HepG2 (cell line): ENCODE measurements at regions not wholly inside any gene's neighbourhood (a gene's known extent, or its start where the extent isn't known, plus 50 kb on each side); places are given as distances from the start of the nearest gene placed in this dataset.

ENCODE experiments used
- ATAC-seq: fragments of 200-7000 bp; cut with Tn5 transposase; 3 replicates; pipeline ENCODE4 v1.9.1; 2020; ENCODE audit warnings: mild to moderate bottlenecking, moderate library complexity
- BruUV-seq: library from RNA; stranded (reverse); fragments of 400-500 nt; replicated peaks from 2 replicates; lab custom pipeline; 2021; lab: Mats Ljungman, UMichigan
- CTCF ChIA-PET: fragments of 300-600 bp; formaldehyde crosslinking; extraction: SDS; loops from one replicate; lab custom pipeline; 2021; ENCODE audit warnings: low total read pairs, inconsistent platforms, low intra/inter-chr PET ratio; lab: Yijun Ruan, JAX
- POLR2A ChIA-PET: fragments of 350-600 bp; sonication (Branson Sonifier 250); formaldehyde crosslinking; loops from one replicate; lab custom pipeline; 2020; ENCODE audit warnings: antibody characterized with exemption, inconsistent platforms; lab: Yijun Ruan, JAX
- DNase-seq: peaks from one replicate; pipeline ENCODE4 v3.0.0-alpha.2; 2015; ENCODE audit warnings: low spot score
- FAIRE-seq: peaks from 3 replicates; lab custom pipeline; 2011; peaks lifted over from hg19 to GRCh38; lab: Jason Lieb, UNC
- H2AFZ ChIP-seq: one replicate; pipeline ENCODE4 v1.6.1; 2011; ENCODE audit warnings: low read length, inconsistent platforms
- H3K27ac ChIP-seq: fragments of 300-600 bp; 3 replicates; pipeline ENCODE4 v1.8.0; 2011; ENCODE audit warnings: mixed run types, mild to moderate bottlenecking, mixed read lengths, low read length, inconsistent platforms; ENCODE audit not compliant: insufficient read depth; ENCODE audit errors: extremely low read length
- H3K27me3 ChIP-seq, 2 experiments: fragments of 200-600 bp in 1 of 2; 2 replicates in 1 of 2; 3 replicates in 1 of 2; pipeline versions ENCODE4 v1.6.0 to v1.8.0; 2011; ENCODE audit warnings: low read length in 2 of 2, mild to moderate bottlenecking in 2 of 2, moderate library complexity in 2 of 2, inconsistent platforms in 1 of 2; ENCODE audit not compliant: insufficient read depth in 2 of 2, control insufficient read depth in 1 of 2
- H3K36me3 ChIP-seq, 2 experiments: fragments of 200-600 bp in 1 of 2; replicated peaks in 1 of 2; 2 replicates in 1 of 2; 3 replicates in 1 of 2; pipeline versions ENCODE4 v1.5.1 to v1.8.0; 2011; ENCODE audit warnings: low read length in 2 of 2, inconsistent platforms in 1 of 2; ENCODE audit not compliant: insufficient read depth in 2 of 2, control insufficient read depth in 1 of 2
- H3K4me1 ChIP-seq: 2 replicates; pipeline ENCODE4 v1.5.1; 2012; ENCODE audit warnings: low read length, inconsistent platforms; ENCODE audit not compliant: insufficient read depth
- H3K4me2 ChIP-seq: 2 replicates; pipeline ENCODE4 v1.6.0; 2011; ENCODE audit warnings: low read depth, low read length, inconsistent platforms
- H3K4me3 ChIP-seq, 3 experiments: fragments of 200-600 bp in 1 of 3; sonication (generic), shearing (Covaris generic) in 1 of 3; replicated peaks in 1 of 3; 2 replicates each; pipeline ENCODE4 v1.5.1; 2011 to 2016; ENCODE audit warnings: low read length in 3 of 3, inconsistent platforms in 2 of 3, low read depth in 2 of 3, mild to moderate bottlenecking in 2 of 3, control low read depth in 1 of 3, mixed read lengths in 1 of 3; ENCODE audit not compliant: insufficient read depth in 1 of 3
- H3K79me2 ChIP-seq: one replicate; pipeline ENCODE4 v1.6.1; 2011; ENCODE audit warnings: low read length, inconsistent platforms; ENCODE audit not compliant: insufficient read depth
- H3K9ac ChIP-seq: 2 replicates; pipeline ENCODE4 v1.6.0; 2011; ENCODE audit warnings: mild to moderate bottlenecking, low read depth, low read length, inconsistent platforms; ENCODE audit not compliant: insufficient read depth
- H3K9me3 ChIP-seq: 2 replicates; pipeline ENCODE4 v1.5.1; 2012; ENCODE audit warnings: mild to moderate bottlenecking, low read length
- H4K20me1 ChIP-seq: 2 replicates; pipeline ENCODE4 v1.6.0; 2011; ENCODE audit warnings: inconsistent platforms, mild to moderate bottlenecking, low read length, moderate library complexity; ENCODE audit not compliant: insufficient read depth
- ARHGAP35 ChIP-seq: sonication (generic); formaldehyde crosslinking; IDR thresholded peaks from 2 replicates; pipeline ENCODE4 v1.9.0; 2022; ENCODE audit warnings: mild to moderate bottlenecking, inconsistent platforms, moderate library complexity, missing genetic modification reagents, borderline replicate concordance
- BRD4 ChIP-seq: sonication (generic); formaldehyde crosslinking; IDR thresholded peaks from 2 replicates; pipeline ENCODE4 v1.4.0; 2020; ENCODE audit warnings: missing genetic modification reagents
- CC2D1A ChIP-seq: sonication (generic); formaldehyde crosslinking; IDR thresholded peaks from 2 replicates; pipeline ENCODE4 v1.8.1; 2023; ENCODE audit warnings: mild to moderate bottlenecking, missing genetic modification reagents
- HNRNPK ChIP-seq: fragments of 200-400 bp; formaldehyde crosslinking; IDR thresholded peaks from 2 replicates; pipeline ENCODE4 v1.6.1; 2018; ENCODE audit warnings: low read length, low read depth, moderate library complexity, mild to moderate bottlenecking; ENCODE audit not compliant: poor library complexity, severe bottlenecking
- HOXA5 ChIP-seq: sonication (generic); formaldehyde crosslinking; IDR thresholded peaks from 2 replicates; pipeline ENCODE4 v1.4.0; 2020; ENCODE audit warnings: missing genetic modification reagents
- LCORL ChIP-seq, 2 experiments: fragments of 450-650 bp in 1 of 2; sonication (generic) in 1 of 2; formaldehyde crosslinking in 1 of 2; IDR thresholded peaks; 2 replicates each; pipeline versions ENCODE4 v1.5.0 to v1.6.1; 2017 to 2020; ENCODE audit warnings: antibody characterized with exemption in 1 of 2, missing genetic modification reagents in 1 of 2
- MIER2 ChIP-seq: IDR thresholded peaks from 2 replicates; pipeline ENCODE4 v1.6.1; 2016; ENCODE audit warnings: missing biosample characterization, missing genetic modification reagents
- MXI1 ChIP-seq: IDR thresholded peaks from 3 replicates; pipeline ENCODE4 v1.6.1; 2012; ENCODE audit warnings: low read depth, low read length, inconsistent platforms, borderline replicate concordance
- NAIF1 ChIP-seq: sonication (generic); formaldehyde crosslinking; IDR thresholded peaks from 2 replicates; pipeline ENCODE4 v1.5.0; 2020; ENCODE audit warnings: mild to moderate bottlenecking, missing genetic modification reagents, borderline replicate concordance
- NBN ChIP-seq: fragments of 450-650 bp; conservative IDR thresholded peaks from 2 replicates; pipeline ENCODE4 v1.6.1; 2017
- NR3C1 ChIP-seq: sonication (generic); formaldehyde crosslinking; IDR thresholded peaks from 2 replicates; pipeline ENCODE4 v1.4.0; 2020; ENCODE audit warnings: missing genetic modification reagents
- SMAD9 ChIP-seq: sonication (generic); formaldehyde crosslinking; IDR thresholded peaks from 2 replicates; pipeline ENCODE4 v1.5.1; 2020; ENCODE audit warnings: mild to moderate bottlenecking, missing genetic modification reagents
- ZFP82 ChIP-seq: sonication (generic); formaldehyde crosslinking; IDR thresholded peaks from 2 replicates; pipeline ENCODE4 v1.5.1; 2020; ENCODE audit warnings: mild to moderate bottlenecking, missing genetic modification reagents, borderline replicate concordance
- ZFP90 ChIP-seq: sonication (generic); formaldehyde crosslinking; IDR thresholded peaks from 2 replicates; pipeline ENCODE4 v1.8.0; 2022; ENCODE audit warnings: missing genetic modification reagents, mild to moderate bottlenecking, inconsistent platforms, borderline replicate concordance
- ZNF143 ChIP-seq: sonication (generic); formaldehyde crosslinking; IDR thresholded peaks from 2 replicates; pipeline ENCODE4 v1.4.0; 2020; ENCODE audit warnings: missing genetic modification reagents
- ZNF510 ChIP-seq: sonication (generic); formaldehyde crosslinking; IDR thresholded peaks from 2 replicates; pipeline ENCODE4 v1.4.0; 2020; ENCODE audit warnings: low read depth, mild to moderate bottlenecking, missing genetic modification reagents
- WGBS: methylation state at CpG from one replicate; pipeline ENCODE4 v1.1.6; 2017; ENCODE audit warnings: low lambda C conversion rate; 5-methylcytosine and 5-hydroxymethylcytosine counted together
- in situ Hi-C: cut with HindIII; loops from 2 replicates; pipeline ENCODE4 v1.10.0; 2017; ENCODE audit warnings: low pct_unique_long_range_greater_than_20kb; ENCODE audit not compliant: extremely low pct_ligation_motif_present
- intact Hi-C: fragments of 100-400 bp; cut with micrococcal nuclease; formaldehyde crosslinking; loops from one replicate; pipeline ENCODE4 v1.10.0; 2022; ENCODE audit not compliant: unreplicated experiment
- TF ChIP-seq, protein P1 (sequence below): sonication (generic); formaldehyde crosslinking; IDR thresholded peaks from 2 replicates; pipeline ENCODE4 v1.5.0; 2020; ENCODE audit warnings: missing genetic modification reagents
- TF ChIP-seq, protein P2 (sequence below): sonication (generic); formaldehyde crosslinking; IDR thresholded peaks from 2 replicates; pipeline ENCODE4 v1.4.0; 2020; ENCODE audit warnings: missing genetic modification reagents
- TF ChIP-seq, protein P3 (sequence below): fragments of 450-650 bp; IDR thresholded peaks from 2 replicates; pipeline ENCODE4 v1.6.1; 2017

DNA sequence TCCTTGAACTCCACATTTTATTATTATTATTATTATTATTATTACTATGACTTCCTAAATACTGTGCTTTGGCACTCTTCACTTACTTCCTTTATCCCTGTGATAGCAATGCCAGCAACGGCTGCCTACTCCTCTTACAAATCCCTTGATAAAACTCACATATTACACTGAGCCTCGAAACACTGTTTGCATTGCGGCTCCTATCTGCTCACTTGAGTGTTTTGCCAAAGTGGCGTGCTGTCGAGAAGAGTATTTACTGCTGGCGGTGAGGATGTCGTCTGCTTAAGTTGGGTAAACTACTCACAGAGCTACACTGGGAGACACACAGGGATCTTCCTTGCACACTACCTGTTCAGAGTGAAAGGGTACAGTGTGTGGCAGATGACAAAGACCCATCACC, 143.4 kb upstream of the VCX3A start:
- WGBS: 1% methylated on average over 7 of the region's 7 CpGs
- Histone ChIP-seq H3K4me3 (no peak overlapping the region), H4K20me1 (no peaks in the 10 kb centered on the region), H3K9ac (no peak overlapping the region), H3K79me2 (no peaks in the 10 kb centered on the region), H3K4me2 (no peak overlapping the region), H2AFZ (no peak overlapping the region), H3K4me1 (no peaks in the 10 kb centered on the region), H3K9me3 (no peaks in the 10 kb centered on the region), H3K36me3 (no peaks in the 10 kb centered on the region), H3K27ac (no peak overlapping the region), H3K27me3 (no peaks in the 10 kb centered on the region)
- BruUV-seq: no TSS peak
- POLR2A ChIA-PET: no interaction called here
- TF ChIP-seq CC2D1A (CRISPR knock-in tag): no peak
- no peak for TF ChIP-seq ZNF510 (CRISPR knock-in tag)
- TF ChIP-seq, protein P1, sequence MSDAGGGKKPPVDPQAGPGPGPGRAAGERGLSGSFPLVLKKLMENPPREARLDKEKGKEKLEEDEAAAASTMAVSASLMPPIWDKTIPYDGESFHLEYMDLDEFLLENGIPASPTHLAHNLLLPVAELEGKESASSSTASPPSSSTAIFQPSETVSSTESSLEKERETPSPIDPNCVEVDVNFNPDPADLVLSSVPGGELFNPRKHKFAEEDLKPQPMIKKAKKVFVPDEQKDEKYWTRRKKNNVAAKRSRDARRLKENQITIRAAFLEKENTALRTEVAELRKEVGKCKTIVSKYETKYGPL (CRISPR knock-in tag): no peak
- no peak for TF ChIP-seq BRD4
- no peak for TF ChIP-seq ARHGAP35 (CRISPR knock-in tag)
- no peak for TF ChIP-seq LCORL (IDR thresholded peaks at IDR 0.05)
- TF ChIP-seq LCORL (CRISPR knock-in tag; IDR thresholded peaks at IDR 0.05): no peak
- intact Hi-C loops (no loop called here), in situ Hi-C loops (no loop called here)
- CTCF ChIA-PET: no interaction called here
- DNase-seq: no peak
- no peak for FAIRE-seq
- no peak for ATAC-seq

- no peaks in the 10 kb centered on the region for H3K27me3 ChIP-seq
- no peak overlapping the region for H3K4me3 ChIP-seq
- H2AFZ ChIP-seq: no peak overlapping the region
- intact Hi-C loops (no loop called here), in situ Hi-C loops (no loop called here)
- no peaks in the 10 kb centered on the region for H3K79me2 ChIP-seq
- FAIRE-seq (no peak), DNase-seq (no peak), ATAC-seq (no peak)
- WGBS: 13% methylated on average over 4 of the region's 4 CpGs
- ChIA-PET POLR2A (no interaction called here), CTCF (no interaction called here)
- BruUV-seq: no TSS peak
- no peak overlapping the region for H3K27ac ChIP-seq
- no peaks in the 10 kb centered on the region for H3K4me1 ChIP-seq
- peaks cover under 1% of the 10 kb centered on the region; the same call in 1 of the 2 replicates for H3K9me3 ChIP-seq
- no peak overlapping the region for H3K9ac ChIP-seq
- no peak overlapping the region for H3K4me2 ChIP-seq
- H4K20me1 ChIP-seq: no peaks in the 10 kb centered on the region
- no peaks in the 10 kb centered on the region for H3K36me3 ChIP-seq
- TF ChIP-seq HOXA5 (CRISPR knock-in tag) (no peak), MIER2 (CRISPR knock-in tag) (no peak), ZFP90 (CRISPR knock-in tag) (no peak), SMAD9 (no peak), NBN (no peak), ZNF143 (CRISPR knock-in tag) (no peak), HNRNPK (no peak), ZFP82 (CRISPR knock-in tag) (no peak), NR3C1 (CRISPR knock-in tag) (no peak), MXI1 (no peak), NAIF1 (CRISPR knock-in tag) (no peak)
- TF ChIP-seq, protein P2, sequence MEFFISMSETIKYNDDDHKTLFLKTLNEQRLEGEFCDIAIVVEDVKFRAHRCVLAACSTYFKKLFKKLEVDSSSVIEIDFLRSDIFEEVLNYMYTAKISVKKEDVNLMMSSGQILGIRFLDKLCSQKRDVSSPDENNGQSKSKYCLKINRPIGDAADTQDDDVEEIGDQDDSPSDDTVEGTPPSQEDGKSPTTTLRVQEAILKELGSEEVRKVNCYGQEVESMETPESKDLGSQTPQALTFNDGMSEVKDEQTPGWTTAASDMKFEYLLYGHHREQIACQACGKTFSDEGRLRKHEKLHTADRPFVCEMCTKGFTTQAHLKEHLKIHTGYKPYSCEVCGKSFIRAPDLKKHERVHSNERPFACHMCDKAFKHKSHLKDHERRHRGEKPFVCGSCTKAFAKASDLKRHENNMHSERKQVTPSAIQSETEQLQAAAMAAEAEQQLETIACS: no peak
- TF ChIP-seq, protein P3, sequence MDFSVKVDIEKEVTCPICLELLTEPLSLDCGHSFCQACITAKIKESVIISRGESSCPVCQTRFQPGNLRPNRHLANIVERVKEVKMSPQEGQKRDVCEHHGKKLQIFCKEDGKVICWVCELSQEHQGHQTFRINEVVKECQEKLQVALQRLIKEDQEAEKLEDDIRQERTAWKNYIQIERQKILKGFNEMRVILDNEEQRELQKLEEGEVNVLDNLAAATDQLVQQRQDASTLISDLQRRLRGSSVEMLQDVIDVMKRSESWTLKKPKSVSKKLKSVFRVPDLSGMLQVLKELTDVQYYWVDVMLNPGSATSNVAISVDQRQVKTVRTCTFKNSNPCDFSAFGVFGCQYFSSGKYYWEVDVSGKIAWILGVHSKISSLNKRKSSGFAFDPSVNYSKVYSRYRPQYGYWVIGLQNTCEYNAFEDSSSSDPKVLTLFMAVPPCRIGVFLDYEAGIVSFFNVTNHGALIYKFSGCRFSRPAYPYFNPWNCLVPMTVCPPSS: no peak
Measured at GRCh38 chrX:6674734-6675133, 139.8 kb upstream of the VCX3A start.
